Neural cell (in vitro differentiated cells): ENCODE measurements at regions not wholly inside any gene's neighbourhood (a gene's known extent, or its start where the extent isn't known, plus 50 kb on each side); places are given as distances from the start of the nearest gene placed in this dataset.

Source experiments
- H2AFZ ChIP-seq: fragments of 200-600, 300-800 bp; sonication (generic), shearing (Covaris generic); 2 replicates; pipeline ENCODE4 v1.6.0; 2014; ENCODE audit warnings: low read depth, mild to moderate bottlenecking, antibody characterized with exemption, low read length, moderate library complexity
- H3F3A ChIP-seq: fragments of 200-600 bp; shearing (Covaris generic); 2 replicates; pipeline ENCODE4 v1.6.1; 2016; ENCODE audit warnings: mild to moderate bottlenecking, moderate library complexity, mixed read lengths, antibody characterized with exemption, low read length; ENCODE audit not compliant: insufficient read depth, poor library complexity, severe bottlenecking
- H3K27ac ChIP-seq: fragments of 200-600, 300-800 bp; sonication (generic), shearing (Covaris generic); 2 replicates; pipeline ENCODE4 v1.5.1; 2014; ENCODE audit warnings: mild to moderate bottlenecking, low read length, moderate library complexity
- H3K27me3 ChIP-seq: fragments of 300-800, 200-600 bp; sonication (generic), shearing (Covaris generic); 2 replicates; pipeline ENCODE4 v1.6.0; 2014; ENCODE audit warnings: mild to moderate bottlenecking, low read depth, low read length, moderate library complexity; ENCODE audit not compliant: insufficient read depth
- H3K36me3 ChIP-seq: fragments of 300-800, 200-600 bp; sonication (generic), shearing (Covaris generic); 2 replicates; pipeline ENCODE4 v1.5.1; 2014; ENCODE audit warnings: mild to moderate bottlenecking, antibody characterized with exemption, low read length, moderate library complexity; ENCODE audit not compliant: insufficient read depth
- H3K4me2 ChIP-seq: fragments of 300-800, 200-600 bp; sonication (generic), shearing (Covaris generic); 2 replicates; pipeline ENCODE4 v1.6.0; 2014; ENCODE audit warnings: mild to moderate bottlenecking, low read length
- H3K4me3 ChIP-seq: fragments of 300-800, 200-600 bp; sonication (generic), shearing (Covaris generic); 2 replicates; pipeline ENCODE4 v1.5.1; 2014; ENCODE audit warnings: mild to moderate bottlenecking, low read length, moderate library complexity
- H3K79me2 ChIP-seq: fragments of 200-600 bp; shearing (Covaris generic); replicated peaks from 2 replicates; pipeline ENCODE4 v1.6.0; 2014; ENCODE audit warnings: mild to moderate bottlenecking, low read length, moderate library complexity; ENCODE audit not compliant: insufficient read depth
- H3K9ac ChIP-seq: fragments of 300-800, 200-600 bp; sonication (generic), shearing (Covaris generic); 2 replicates; pipeline ENCODE4 v1.6.1; 2016; ENCODE audit warnings: mild to moderate bottlenecking, low read length, mixed read lengths
- H3K9me2 ChIP-seq: fragments of 200-600 bp; shearing (Covaris generic); 2 replicates; pipeline ENCODE4 v1.6.1; 2016; ENCODE audit warnings: mild to moderate bottlenecking, low read length, mixed read lengths; ENCODE audit not compliant: insufficient read depth
- H3K9me3 ChIP-seq: fragments of 200-600, 300-800 bp; sonication (generic), shearing (Covaris generic); 2 replicates; pipeline ENCODE4 v1.6.1; 2016; ENCODE audit warnings: mild to moderate bottlenecking, mixed run types, low read length, moderate library complexity, mixed read lengths
- H4K20me1 ChIP-seq: fragments of 200-600 bp; shearing (Covaris generic); 2 replicates; pipeline ENCODE4 v1.6.1; 2016; ENCODE audit warnings: mild to moderate bottlenecking, mixed run types; ENCODE audit not compliant: insufficient read depth
- CTCF ChIP-seq: fragments of 450-650 bp; IDR thresholded peaks from 2 replicates; pipeline ENCODE4 v1.5.1; 2014; ENCODE audit warnings: antibody characterized with exemption, mild to moderate bottlenecking, moderate library complexity; ENCODE audit not compliant: poor library complexity, severe bottlenecking
- EP300 ChIP-seq: fragments of 450-650 bp; conservative IDR thresholded peaks from 2 replicates; pipeline ENCODE4 v1.6.1; 2014; ENCODE audit warnings: antibody characterized with exemption, mild to moderate bottlenecking, moderate library complexity; ENCODE audit not compliant: poor library complexity, severe bottlenecking
- EZH2 ChIP-seq: fragments of 200-600, 300-800 bp; shearing (Covaris generic), sonication (generic); IDR thresholded peaks from 2 replicates; pipeline ENCODE4 v1.6.1; 2014; ENCODE audit warnings: antibody characterized with exemption, low read length, borderline replicate concordance, mild to moderate bottlenecking; ENCODE audit not compliant: insufficient read depth, poor library complexity, severe bottlenecking
- MXI1 ChIP-seq: fragments of 450-650 bp; conservative IDR thresholded peaks from 2 replicates; pipeline ENCODE4 v1.6.1; 2014; ENCODE audit warnings: antibody characterized with exemption, mild to moderate bottlenecking; ENCODE audit not compliant: poor library complexity, severe bottlenecking
- POLR2AphosphoS5 ChIP-seq: IDR thresholded peaks from 2 replicates; pipeline ENCODE4 v1.6.1; 2012
- RAD21 ChIP-seq: fragments of 450-650 bp; conservative IDR thresholded peaks from 2 replicates; pipeline ENCODE4 v1.6.1; 2014; ENCODE audit warnings: antibody characterized with exemption, mild to moderate bottlenecking, moderate library complexity
- REST ChIP-seq: IDR thresholded peaks from 2 replicates; pipeline ENCODE4 v1.6.1; 2012; ENCODE audit warnings: borderline replicate concordance
- SMC3 ChIP-seq: fragments of 450-650 bp; conservative IDR thresholded peaks from 2 replicates; pipeline ENCODE4 v1.6.1; 2014; ENCODE audit warnings: antibody characterized with exemption, mild to moderate bottlenecking, moderate library complexity; ENCODE audit not compliant: poor library complexity
- TAF1 ChIP-seq: IDR thresholded peaks from 2 replicates; pipeline ENCODE4 v1.6.1; 2012; ENCODE audit warnings: low read depth

GRCh38 chr1:14168326-14169063, 430.0 kb upstream of the KAZN start:
- H3K9me3 ChIP-seq: peaks cover 5% of the 10 kb centered on the region
- no peak for TF ChIP-seq TAF1
- TF ChIP-seq EP300: no peak
- no peak for TF ChIP-seq RAD21
- TF ChIP-seq EZH2: no peak
- TF ChIP-seq CTCF: no peak
- no peak for TF ChIP-seq REST
- no peak for TF ChIP-seq MXI1
- no peak for TF ChIP-seq POLR2AphosphoS5
- no peak for TF ChIP-seq SMC3
- H3K9me2 ChIP-seq: no peaks in the 10 kb centered on the region
- no peak overlapping the region for H2AFZ ChIP-seq
- no peak overlapping the region for H3K4me2 ChIP-seq
- no peaks in the 10 kb centered on the region for H3K36me3 ChIP-seq
- no peaks in the 10 kb centered on the region for H3K79me2 ChIP-seq
- H4K20me1 ChIP-seq: no peaks in the 10 kb centered on the region
- no peaks in the 10 kb centered on the region for H3F3A ChIP-seq
- H3K4me3 ChIP-seq: no peak overlapping the region
- no peaks in the 10 kb centered on the region for H3K27me3 ChIP-seq
- no peak overlapping the region for H3K27ac ChIP-seq
- no peak overlapping the region for H3K9ac ChIP-seq

- no peaks in the 10 kb centered on the region for H3K9me2 ChIP-seq
- no peaks in the 10 kb centered on the region for H4K20me1 ChIP-seq
- no peak overlapping the region for H2AFZ ChIP-seq
Observed at GRCh38 chr1:14173598-14173997, 424.9 kb upstream of the KAZN start.

More at GRCh38 chr1:14173598-14173997, 424.9 kb upstream of the KAZN start:
- Histone ChIP-seq H3K27ac (no peak overlapping the region), H3K9ac (no peak overlapping the region), H3K36me3 (no peaks in the 10 kb centered on the region), H3K9me3 (peaks cover 5% of the 10 kb centered on the region), H3K4me2 (no peak overlapping the region), H3K79me2 (no peaks in the 10 kb centered on the region), H3K4me3 (no peak overlapping the region), H3K27me3 (no peaks in the 10 kb centered on the region), H3F3A (no peaks in the 10 kb centered on the region)
- TF ChIP-seq SMC3 (no peak), RAD21 (no peak), EZH2 (no peak), POLR2AphosphoS5 (no peak), REST (no peak), CTCF (no peak), TAF1 (no peak), EP300 (no peak), MXI1 (no peak)
